GM19023 (cell line): ENCODE measurements at regions not wholly inside any gene's neighbourhood (a gene's known extent, or its start where the extent isn't known, plus 50 kb on each side); places are given as distances from the start of the nearest gene placed in this dataset.
"Not testable (repeated sequence)": the region's sequence is repeated elsewhere in the genome, so short reads cannot be mapped to it uniquely, and the experiment has no call there.

Experiments
- ATAC-seq: cut with Tn5 transposase; IDR thresholded peaks from one replicate; pipeline ENCODE4 v1.9.1; 2021; ENCODE audit warnings: mild to moderate bottlenecking, moderate library complexity; ENCODE audit not compliant: unreplicated experiment

DNA sequence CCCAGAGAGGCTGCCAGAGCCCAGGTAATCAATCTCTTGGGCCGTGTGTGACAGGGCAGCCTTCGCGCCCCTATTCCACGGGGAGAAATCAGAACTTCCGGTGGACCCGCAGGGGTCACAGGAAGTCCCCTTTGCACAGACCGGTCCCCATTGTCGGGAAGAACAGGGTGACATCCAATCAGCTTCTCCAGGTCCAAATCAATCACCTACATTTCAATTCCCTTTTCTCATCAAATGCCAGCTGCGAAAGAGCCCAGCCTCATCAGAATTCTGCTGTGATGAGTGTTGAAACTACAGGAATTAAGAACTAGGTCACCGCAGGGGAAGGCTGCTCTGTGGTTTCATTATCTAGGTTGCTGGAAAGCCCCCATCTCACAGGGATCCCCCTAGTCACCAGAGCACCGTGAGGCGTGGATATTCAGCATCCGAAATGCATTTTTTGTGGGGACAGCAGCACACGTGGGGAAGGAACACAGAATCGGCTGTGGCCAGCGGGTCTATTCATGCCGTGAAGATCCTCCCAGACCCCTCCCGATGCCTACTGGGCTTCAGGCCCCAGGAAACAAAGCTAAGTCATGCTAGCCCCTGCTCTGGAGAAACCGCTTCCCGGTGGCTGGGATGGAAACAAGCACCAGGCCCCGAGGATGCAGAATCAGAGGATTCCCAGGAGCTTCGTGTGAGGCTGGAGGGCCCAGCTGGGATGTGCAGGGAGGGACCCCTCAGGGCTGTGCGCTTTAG is 193.7 kb upstream of the ID2 start:
- ATAC-seq: peak; percentile 90

DNA sequence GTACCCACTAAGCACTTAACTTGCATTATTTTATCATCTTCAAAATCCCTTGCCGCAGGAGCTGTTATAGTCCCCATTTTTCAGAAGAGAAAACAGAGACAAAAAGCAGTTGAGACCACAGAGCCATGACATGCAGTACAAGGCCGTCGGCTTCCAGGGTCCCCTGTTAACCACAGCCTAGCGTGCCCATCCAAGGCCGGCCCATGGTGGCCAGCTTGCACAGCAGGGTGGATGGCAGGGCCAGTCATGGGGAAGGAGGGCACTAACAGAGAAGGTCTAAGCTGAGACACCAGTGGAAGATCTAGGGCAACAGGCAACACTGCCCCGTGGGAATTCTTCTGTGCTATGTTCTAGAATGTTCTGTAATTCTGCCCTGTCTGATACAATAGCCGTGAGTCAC is 192.6 kb upstream of the ID2 start:
- ATAC-seq: no peak

DNA sequence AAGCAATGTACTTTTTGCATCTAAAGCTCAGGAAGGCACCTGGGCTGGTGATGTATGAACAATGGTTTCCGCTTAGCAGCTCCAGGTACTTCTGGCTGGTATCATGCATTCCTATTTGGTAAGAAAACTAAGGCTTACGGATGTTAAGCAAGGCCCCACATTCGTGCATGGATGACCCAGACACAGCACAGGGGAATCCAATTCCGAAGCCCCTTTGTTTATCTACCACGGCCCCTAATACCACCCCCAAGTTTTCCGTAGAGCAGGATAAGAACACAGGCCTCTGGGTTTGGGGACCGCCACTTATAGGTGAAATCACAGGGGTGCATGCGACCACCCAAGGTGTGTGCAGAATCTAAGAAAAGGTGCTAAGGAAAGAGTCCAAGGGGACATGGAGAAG is 192.1 kb upstream of the ID2 start:
- ATAC-seq: no peak

DNA sequence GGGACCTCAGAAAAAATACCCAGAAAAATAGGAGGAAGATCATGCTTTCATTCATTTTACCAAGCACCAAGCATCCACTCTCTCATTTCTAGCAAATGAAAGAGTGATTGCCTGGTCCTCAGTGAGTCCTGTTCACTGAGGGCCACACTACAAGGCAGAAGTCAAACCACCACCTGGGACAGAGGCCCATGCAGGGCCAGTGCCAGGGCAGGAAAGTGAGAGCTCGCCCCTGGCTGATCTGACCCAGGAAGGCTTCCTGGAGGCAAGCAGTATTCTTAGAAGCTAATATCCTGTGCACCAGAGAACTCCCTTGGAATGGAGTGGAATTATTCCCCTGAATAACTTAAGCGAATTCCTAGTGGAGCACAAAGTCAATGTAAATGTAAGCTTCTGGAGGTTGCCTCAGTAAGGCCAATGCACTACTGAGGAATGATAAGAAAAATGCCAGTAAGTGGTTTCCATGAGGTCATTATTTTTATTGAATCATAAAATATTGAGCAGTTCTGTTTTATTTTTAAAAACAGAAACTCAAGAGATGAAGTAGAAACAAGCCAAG is 191.6 kb upstream of the ID2 start:
- ATAC-seq: no peak

DNA sequence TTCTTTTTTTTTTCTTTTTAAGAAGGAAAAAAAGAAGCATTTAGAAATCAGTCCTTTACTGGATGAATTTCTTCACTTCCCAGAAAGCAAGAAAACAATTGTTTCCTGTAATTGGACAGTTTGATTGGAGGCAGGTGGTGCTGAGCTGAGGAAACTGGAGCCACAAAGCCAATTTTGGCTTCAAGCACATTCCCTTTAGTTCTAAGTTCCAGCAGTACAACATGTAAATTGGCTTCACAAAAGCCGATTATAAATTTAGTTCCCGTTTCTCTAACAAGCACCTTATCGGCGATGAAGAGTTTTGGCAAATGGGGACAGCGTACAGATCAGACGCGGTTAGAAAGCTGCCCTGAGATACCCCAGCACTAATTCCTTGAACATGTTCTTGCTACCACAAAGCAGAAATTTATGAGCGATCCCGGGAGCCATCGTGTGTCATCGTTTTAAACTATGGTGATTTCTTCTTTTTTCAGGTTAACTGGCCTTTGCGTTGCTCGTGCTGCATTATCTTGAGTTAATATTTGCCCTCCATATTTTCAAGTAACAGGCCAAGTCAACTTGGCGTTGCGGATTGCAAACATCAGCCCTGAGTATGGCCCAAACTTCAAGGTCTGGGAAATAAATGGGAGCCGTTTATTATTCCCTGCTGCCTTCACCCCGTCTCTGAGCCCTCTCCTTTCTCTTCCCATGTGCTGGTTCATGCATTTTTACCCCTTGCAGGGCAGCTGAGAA is 190.4 kb upstream of the ID2 start:
- no peak for ATAC-seq

DNA sequence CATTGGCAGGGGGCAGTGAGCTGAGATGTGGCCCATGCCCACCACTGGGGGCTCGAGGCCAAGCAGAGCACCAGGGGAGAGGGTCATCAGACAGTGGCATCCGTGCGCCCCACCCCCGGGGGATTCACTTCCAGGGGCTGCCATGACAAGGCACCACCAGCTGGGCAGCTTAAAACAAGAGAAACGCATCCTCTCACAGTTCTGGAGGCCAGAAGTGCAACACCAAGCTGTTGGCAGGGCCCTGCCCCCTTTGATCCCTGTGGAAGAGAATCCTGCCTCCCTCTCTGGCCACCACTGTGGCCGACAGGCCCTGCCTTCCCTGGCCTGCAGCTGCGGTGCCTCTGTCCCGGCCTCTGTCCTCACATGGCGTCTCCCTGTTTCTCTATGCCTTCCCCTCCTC is 187.7 kb upstream of the ID2 start:
- ATAC-seq: no peak

DNA sequence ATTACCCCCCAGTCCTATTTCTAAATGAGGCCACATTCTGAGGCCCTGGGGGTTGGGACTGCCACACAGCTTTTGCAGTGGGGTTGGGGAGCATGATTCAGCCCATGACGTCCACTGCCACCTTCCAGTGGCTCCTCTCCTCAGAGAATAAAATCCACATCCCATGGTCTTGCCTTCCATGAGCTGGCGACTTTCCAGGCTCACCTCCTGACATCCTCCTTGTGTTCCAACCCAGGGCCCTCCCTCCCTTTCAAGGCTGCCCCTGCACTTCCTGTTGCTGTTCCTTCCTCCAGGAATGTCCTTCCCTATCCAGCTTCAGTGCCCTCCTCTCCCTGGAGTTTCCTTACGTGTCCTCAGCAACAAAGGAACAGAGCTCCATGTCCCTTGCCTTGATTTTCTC is 187.3 kb upstream of the ID2 start:
- no peak for ATAC-seq

DNA sequence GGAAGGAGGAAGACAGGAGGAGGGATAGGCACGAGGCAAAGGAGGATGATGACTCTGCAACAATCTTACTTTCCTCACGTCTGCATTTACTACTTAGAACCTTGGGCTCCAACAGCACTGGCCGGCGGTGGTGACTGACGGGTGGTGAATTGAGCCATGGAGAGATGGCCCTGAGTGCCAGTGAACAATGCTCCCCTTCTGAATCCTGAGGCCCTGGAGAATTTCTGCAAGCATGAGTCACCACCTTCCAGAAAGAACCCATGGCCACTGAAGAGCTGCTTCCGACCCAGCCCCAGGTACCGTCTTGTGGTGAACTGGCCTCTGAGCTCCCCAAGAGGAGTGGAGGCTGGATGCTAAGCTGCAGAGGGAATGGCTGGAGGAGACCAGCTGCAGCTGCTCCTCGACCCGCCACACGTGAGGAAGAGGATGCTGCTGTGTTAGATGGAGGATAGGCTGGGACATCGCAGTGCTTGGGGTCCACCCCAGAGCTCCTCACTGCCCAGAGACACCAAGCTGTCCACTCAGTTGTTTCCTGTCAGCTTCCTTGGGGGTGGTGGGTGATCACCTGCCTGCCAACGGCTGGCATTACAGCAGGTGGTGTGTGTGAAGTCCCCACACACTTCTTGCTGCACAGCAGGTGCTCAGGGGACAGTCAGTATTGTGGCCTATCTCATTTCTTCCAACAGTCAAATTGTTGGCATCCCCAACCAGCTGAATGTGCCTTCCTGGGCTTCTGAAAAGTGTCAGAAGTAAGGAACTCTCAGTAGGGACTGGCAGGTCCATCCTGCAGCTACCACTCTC is 186.5 kb upstream of the ID2 start:
- ATAC-seq: no peak

DNA sequence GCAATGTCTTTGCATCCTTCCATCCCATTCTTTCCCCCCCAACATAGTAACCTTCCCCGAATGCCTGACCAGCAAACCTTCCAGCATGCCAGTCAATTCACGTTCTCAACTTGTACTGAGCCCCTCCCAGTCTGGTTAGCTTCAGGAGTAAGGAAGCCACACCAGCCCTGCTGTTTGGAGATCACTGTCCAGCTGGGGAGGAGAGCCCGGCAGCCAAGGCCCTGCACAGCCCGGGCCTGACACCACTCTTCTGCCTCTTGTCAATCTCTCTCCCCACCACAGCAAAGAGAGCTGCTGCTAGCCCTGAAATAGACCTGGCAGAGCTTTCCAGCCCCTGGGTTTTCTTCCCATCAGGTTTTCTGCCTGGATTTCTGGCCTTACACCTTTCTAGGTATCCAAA is 185.8 kb upstream of the ID2 start:
- ATAC-seq: no peak

DNA sequence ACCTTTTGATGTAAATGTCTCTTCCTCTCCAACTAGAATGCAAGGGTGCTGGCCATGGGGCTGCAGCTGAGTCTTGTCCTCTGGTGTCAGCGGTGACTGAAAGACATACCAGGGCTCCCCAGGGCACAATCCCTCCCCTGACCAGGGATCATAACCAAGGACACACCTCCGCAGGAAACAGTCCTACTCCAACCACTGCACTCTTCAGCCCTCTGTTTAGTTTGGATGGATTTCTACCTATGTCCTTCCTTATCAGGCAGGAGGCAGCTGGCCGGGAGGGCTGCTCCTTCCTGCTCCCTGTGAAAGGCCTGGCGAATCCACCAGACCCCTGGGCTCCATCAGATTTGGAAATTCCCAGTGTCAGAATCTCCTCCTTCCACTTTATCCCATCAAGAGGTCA is 185.2 kb upstream of the ID2 start:
- no peak for ATAC-seq

DNA sequence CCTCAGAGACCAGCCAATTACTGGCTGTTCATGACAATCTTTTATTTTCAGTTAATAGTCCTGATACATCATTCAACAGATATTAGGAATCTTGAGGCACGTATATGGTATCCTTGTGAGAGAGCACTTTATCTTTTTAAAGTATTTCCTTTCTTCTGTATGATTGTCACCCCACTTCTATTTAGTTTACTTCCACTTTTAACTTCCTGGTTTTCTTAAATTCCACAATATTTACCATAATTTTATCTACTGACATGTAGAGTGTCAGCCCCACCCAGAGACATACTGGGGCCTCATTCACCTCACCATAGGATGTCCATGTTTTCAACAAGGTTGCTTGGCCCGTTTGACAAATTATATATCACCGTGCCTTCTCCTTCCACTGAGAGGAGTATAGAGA is 182.9 kb upstream of the ID2 start:
- no peak for ATAC-seq

DNA sequence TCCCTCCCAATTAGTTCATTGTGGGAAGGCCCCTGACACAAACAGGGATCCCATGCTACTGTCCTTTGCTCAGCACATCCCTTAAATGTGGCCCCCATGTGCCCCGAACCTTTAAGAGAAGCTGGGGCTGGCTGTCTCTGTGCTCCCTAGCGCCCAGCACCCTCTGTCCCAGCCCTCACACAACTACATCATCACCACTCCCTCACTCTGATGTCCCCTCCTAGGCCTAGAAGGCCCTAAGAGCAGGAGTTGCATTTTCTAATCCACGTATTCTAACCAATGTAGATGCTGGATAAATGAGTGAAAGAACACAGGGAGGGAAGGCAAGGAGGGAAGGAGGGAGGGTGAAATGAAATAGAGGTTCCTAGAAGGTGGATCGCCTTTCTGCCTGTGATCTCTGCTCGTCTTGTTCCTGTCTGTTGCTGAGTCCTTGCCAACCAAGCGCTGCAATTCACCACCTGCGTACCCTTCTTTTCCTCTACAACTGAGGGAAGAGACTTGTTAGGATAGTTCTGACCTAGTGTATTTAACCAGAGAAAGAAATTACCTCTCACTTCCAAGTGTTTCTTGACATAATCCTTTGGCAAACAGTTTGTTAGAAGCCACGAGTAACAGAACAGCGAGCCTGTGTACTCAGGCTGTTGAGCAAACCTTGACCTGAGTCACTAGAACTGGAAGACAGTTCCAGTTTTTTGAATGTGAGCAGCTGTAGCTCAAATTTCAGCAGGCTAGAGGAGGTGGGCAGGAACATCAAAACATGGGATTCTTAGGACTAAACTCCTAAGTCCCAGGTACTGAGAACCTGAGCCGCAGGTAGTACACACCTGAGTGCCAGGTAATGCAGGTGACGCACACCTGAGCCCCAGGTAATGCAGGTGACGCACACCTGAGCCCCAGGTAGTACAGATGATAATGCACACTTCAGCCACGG is 181.5 kb upstream of the ID2 start:
- ATAC-seq: no peak

DNA sequence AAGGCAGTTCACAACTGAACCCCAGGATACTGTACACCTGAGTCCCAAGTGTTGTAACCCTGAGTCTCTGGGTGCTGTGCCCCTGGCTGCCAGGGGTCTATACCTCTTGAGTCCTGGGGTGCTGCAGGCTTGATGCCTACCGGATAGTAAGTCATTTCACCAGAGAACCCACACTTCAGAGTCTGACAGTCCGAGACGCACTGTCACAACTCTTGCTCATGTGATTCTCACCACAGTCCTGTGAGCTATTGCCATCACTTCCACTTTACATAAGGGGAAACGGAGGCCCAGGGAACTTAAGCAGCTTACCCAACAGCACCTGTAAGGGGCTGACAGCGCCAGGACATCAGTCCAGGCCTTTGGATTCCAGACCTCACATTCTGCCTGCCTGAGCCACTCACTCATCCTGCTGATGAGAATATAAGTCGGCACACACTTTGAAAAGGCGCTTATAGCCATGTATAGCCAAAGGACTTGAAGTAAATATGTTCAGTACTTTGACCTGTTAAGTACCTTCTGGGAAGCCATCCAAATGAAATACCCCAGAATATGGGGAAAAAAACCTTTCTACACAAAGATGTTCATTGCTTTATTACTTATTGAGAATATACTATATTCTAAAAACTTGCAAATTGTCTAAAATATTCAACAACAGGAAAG is 180.7 kb upstream of the ID2 start:
- no peak for ATAC-seq

DNA sequence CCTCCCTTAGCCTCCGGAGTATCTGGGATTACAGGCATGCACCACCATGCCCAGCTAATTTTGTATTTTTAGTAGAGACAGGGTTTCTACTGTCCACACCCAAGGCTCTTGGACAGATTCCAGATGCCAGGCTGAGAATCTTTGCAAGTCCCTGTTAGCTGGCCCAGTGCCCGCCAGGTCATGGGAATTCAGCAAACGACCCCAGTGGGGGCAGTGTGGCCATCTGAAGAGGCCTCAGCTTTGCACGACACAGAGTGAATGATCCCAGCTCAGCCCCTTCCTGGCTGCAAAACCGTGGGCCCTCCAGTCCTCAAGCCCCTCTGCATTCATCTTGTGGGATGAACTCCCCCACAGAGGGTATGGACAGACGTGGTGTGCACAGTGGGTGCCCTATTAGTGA is 179.5 kb upstream of the ID2 start:
- ATAC-seq: no peak

DNA sequence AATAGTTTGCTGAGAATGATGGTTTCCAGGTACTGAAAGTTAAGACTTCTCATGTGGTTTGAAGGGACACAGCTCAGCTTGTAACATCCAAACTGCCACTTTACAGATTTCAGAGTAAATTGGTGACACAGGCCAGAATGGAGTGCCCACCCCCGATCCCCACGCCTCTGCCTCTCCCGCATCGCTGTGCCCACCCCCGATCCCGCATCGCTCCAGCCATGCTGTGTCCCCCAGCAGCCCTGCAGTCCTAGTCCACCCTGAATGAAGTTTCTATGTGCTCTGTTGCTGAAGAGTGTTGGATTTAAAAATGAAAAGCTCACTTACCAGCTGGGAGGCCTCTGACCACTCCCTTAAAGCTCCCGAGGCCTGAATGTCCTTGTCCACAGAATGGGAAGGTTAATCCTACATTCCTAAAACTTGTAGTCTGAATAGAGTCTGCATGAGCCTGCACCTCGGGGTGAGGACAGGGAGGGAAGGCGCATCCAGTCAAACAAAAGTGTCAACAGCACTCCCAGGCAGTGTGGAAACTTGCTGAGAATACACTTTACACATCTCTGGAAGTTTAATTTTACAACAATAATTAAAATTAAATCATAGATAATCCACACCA is 176.4 kb upstream of the ID2 start:
- ATAC-seq: no peak

DNA sequence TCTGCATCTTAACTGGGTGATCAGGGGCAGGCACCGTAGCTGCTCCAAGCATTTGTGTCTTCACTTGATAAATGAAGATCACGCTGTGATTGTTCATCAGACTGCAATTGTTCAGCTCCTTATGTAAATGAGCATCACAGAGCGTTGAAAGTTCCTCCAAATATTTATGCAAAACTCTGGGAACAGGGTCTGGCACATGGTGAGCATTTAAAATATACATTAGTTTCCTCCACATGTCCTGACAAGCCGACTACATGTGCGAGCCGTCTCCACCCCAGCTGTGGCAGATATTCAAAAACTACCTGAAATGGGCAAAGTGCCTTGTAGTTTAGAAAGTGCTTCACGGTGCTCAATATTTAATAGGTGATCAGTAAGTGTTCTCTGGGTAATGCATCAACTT is 175.1 kb upstream of the ID2 start:
- no peak for ATAC-seq

DNA sequence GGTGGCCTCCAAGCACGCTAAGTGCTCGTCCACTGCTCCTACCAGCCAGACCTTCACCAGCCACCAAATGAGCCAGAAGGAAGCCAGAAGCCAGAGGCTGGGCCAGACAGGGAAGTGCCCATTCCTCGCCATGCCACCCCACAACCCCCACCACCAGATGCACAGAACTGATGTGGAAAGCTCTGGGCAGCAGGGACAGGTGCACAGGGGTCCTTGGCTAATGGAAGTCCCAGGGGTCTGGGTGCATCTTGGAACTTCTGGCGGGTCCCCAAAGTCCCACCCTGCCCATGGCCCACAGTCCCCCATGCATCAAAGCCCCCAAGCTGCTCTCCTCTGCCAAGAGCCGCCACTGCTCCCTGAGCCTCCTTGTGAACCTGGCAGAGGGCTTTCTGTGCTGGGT is 173.1 kb upstream of the ID2 start:
- no peak for ATAC-seq

DNA sequence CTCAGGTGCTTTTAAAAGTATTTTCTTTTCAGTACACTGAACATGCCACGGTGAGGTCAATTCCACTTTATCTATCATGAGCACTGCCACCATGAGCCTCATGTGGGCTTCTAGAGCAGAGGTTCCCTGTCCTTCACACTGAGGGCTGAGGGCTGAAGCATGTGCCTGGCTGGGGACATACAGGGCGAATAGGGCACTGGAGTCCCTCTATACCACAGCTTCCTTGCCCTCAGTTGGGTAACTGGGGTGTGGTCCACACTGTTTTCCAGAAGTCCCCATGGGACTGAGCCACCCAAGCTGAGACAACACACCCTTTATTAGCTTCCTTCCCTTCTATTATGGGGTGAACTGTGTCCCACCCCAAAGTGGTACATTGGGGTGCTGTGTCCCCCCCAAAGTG is 172.2 kb upstream of the ID2 start:
- no peak for ATAC-seq

DNA sequence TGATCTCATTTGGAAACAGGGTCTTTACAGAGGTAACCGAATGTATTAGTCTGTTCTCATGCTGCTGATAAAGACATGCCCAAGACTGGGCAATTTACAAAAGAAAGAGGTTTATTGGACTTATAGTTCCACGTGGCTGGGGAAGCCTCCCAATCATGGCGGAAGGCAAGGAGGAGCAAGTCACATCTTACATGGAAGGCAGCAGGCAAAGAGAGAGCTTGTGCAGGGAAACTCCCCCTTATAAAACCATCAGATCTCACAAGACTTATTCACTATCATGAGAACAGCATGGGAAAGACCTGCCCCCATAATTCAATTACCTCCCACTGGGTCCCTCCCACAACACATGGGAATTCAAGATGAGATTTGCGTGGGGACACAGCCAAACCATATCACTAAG is 171.8 kb upstream of the ID2 start:
- ATAC-seq: not testable (repeated sequence)

DNA sequence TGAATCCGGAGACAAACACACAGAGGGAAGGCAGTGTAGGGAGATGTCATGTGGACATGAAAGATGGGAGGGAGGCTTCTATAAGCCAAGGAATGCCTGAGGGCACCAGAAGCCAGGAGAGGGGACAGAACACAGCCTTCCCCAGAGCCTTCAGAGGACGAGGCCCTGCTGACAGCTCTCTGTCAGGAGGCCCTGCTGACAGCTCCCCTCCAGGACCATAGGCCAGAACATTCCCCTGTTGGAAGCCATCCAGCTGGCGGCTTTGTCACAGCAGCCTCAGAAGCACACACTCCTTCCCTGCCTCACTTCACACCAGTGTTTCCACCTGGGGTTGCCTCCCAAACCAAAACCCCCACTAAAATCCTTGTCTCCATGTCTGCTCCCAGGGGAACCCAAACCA is 171.3 kb upstream of the ID2 start:
- ATAC-seq: no peak
